ENCODE measurements at regions not wholly inside any gene's neighbourhood (a gene's known extent, or its start where the extent isn't known, plus 50 kb on each side); places are given as distances from the start of the nearest gene placed in this dataset.
A peak's percentile ranks its signal among the peaks of the same experiment; 100 is the strongest.

- no peaks in the 10 kb centered on the region for H3K36me3 Mint-ChIP-seq
- TF ChIP-seq EZH2 (IDR thresholded peaks at IDR 0.05), result no peak
- no peak for TF ChIP-seq CTCF (IDR thresholded peaks at IDR 0.05)
- TF ChIP-seq EZH2phosphoT487 (IDR thresholded peaks at IDR 0.05), result no peak
- Histone ChIP-seq H3K79me2 (ENCODE audit: low read depth) (no peaks in the 10 kb centered on the region), H3K27me3 (no peaks in the 10 kb centered on the region), H2AFZ (replicated peaks) (peak overlapping the region; percentile 63), H3K4me1 (peaks cover 13% of the 10 kb centered on the region), H3K36me3 (no peaks in the 10 kb centered on the region), H3K4me3 (no peak overlapping the region), H3F3A (ENCODE audit: low read depth) (no peaks in the 10 kb centered on the region), H3K27ac (peak overlapping the region; percentile 57), H3K4me2 (peak overlapping the region; percentile 57), H3K9me3 (ENCODE audit: low read depth) (no peaks in the 10 kb centered on the region), H4K20me1 (ENCODE audit: low read depth) (no peaks in the 10 kb centered on the region), H3K9ac (no peak overlapping the region)
- peak overlapping the region; percentile 86 for H3K27ac Mint-ChIP-seq
- no peaks in the 10 kb centered on the region for H3K9me3 Mint-ChIP-seq
- peaks cover 9% of the 10 kb centered on the region for H3K4me1 Mint-ChIP-seq
- peak; percentile 28 for DNase-seq (ENCODE audit: low spot score)
- no peak overlapping the region for H3K4me3 Mint-ChIP-seq
- peaks cover 3% of the 10 kb centered on the region for H3K27me3 Mint-ChIP-seq (ENCODE audit: insufficient read depth, low read depth)
Measured at GRCh38 chr2:151553-152334, 105.4 kb upstream of the FAM110C start.

GRCh38 chr2:145407-145806 lies 99.1 kb upstream of the FAM110C start:
- H3K36me3 ChIP-seq, result no peaks in the 10 kb centered on the region
- Mint-ChIP-seq H3K27me3 (ENCODE audit: insufficient read depth, low read depth) (no peaks in the 10 kb centered on the region), H3K27ac (no peak overlapping the region), H3K9me3 (peaks cover 6% of the 10 kb centered on the region), H3K36me3 (peaks cover 3% of the 10 kb centered on the region), H3K4me1 (peaks cover 7% of the 10 kb centered on the region), H3K4me3 (no peak overlapping the region)
- no peak for DNase-seq (ENCODE audit: low spot score)
- no peaks in the 10 kb centered on the region for H3K9me3 ChIP-seq (ENCODE audit: low read depth)
- H3K4me2 ChIP-seq, result no peak overlapping the region
- H3K79me2 ChIP-seq (ENCODE audit: low read depth), result no peaks in the 10 kb centered on the region
- no peaks in the 10 kb centered on the region for H3F3A ChIP-seq (ENCODE audit: low read depth)
- H3K9ac ChIP-seq, result no peak overlapping the region
- no peaks in the 10 kb centered on the region for H3K4me1 ChIP-seq
- no peaks in the 10 kb centered on the region for H3K27me3 ChIP-seq
- no peaks in the 10 kb centered on the region for H4K20me1 ChIP-seq (ENCODE audit: low read depth)
- no peak overlapping the region for H2AFZ ChIP-seq (replicated peaks)
- no peak overlapping the region for H3K4me3 ChIP-seq
- TF ChIP-seq EZH2phosphoT487 (IDR thresholded peaks at IDR 0.05), result no peak
- no peak for TF ChIP-seq CTCF (IDR thresholded peaks at IDR 0.05)
- TF ChIP-seq EZH2 (IDR thresholded peaks at IDR 0.05), result no peak
- no peak overlapping the region for H3K27ac ChIP-seq

GRCh38 chr2:141611-142010 lies 95.3 kb upstream of the FAM110C start:
- no peak for TF ChIP-seq EZH2phosphoT487 (IDR thresholded peaks at IDR 0.05)
- TF ChIP-seq CTCF (IDR thresholded peaks at IDR 0.05), result no peak
- peaks cover 3% of the 10 kb centered on the region for H3K36me3 Mint-ChIP-seq
- Histone ChIP-seq H3K4me2 (no peak overlapping the region), H3K27ac (no peak overlapping the region), H3K4me3 (no peak overlapping the region), H3K36me3 (no peaks in the 10 kb centered on the region), H3F3A (ENCODE audit: low read depth) (no peaks in the 10 kb centered on the region), H4K20me1 (ENCODE audit: low read depth) (no peaks in the 10 kb centered on the region), H3K9me3 (ENCODE audit: low read depth) (no peaks in the 10 kb centered on the region), H3K4me1 (no peaks in the 10 kb centered on the region), H2AFZ (replicated peaks) (no peak overlapping the region), H3K9ac (no peak overlapping the region), H3K79me2 (ENCODE audit: low read depth) (no peaks in the 10 kb centered on the region), H3K27me3 (no peaks in the 10 kb centered on the region)
- H3K9me3 Mint-ChIP-seq, result peaks cover 6% of the 10 kb centered on the region
- no peak for DNase-seq (ENCODE audit: low spot score)
- H3K4me1 Mint-ChIP-seq, result peaks cover 7% of the 10 kb centered on the region
- H3K27ac Mint-ChIP-seq, result no peak overlapping the region
- no peaks in the 10 kb centered on the region for H3K27me3 Mint-ChIP-seq (ENCODE audit: insufficient read depth, low read depth)
- H3K4me3 Mint-ChIP-seq, result no peak overlapping the region
